ENCODE measurements at regions not wholly inside any gene's neighbourhood (a gene's known extent, or its start where the extent isn't known, plus 50 kb on each side); places are given as distances from the start of the nearest gene placed in this dataset.

GRCh38 chr5:116658830-116659229 lies 84.2 kb upstream of the SEMA6A start:
- Histone ChIP-seq H2AFZ (ENCODE audit: low read depth, low read length) (no peak overlapping the region), H3K9ac (replicated peaks; ENCODE audit: extremely low read depth, insufficient read depth, low read length) (no peak overlapping the region), H3K4me3 (replicated peaks in 1 of 3; ENCODE audit: insufficient read depth in 1 of 3, low read depth in 1 of 3, low read length in 3 of 3) (no peak overlapping the region), H3K4me1 (ENCODE audit: control insufficient read depth, extremely low read depth, insufficient read depth, low read length) (no peaks in the 10 kb centered on the region), H3K27me3 (ENCODE audit: control insufficient read depth in 2 of 2, insufficient read depth in 2 of 2, low read length in 2 of 2) (no peaks in the 10 kb centered on the region), H3K27ac (ENCODE audit: insufficient read depth, low read depth, low read length) (no peak overlapping the region), H4K20me1 (replicated peaks; ENCODE audit: control insufficient read depth, extremely low read depth, insufficient read depth, low read length) (no peaks in the 10 kb centered on the region), H3K79me2 (ENCODE audit: control insufficient read depth, insufficient read depth, low read length) (no peaks in the 10 kb centered on the region), H3K36me3 (ENCODE audit: control insufficient read depth in 2 of 2, extremely low read depth in 1 of 2, insufficient read depth in 2 of 2, low read length in 2 of 2) (no peaks in the 10 kb centered on the region), H3K4me2 (ENCODE audit: insufficient read depth, low read length) (no peak overlapping the region), H3K9me1 (replicated peaks; ENCODE audit: control insufficient read depth, extremely low read depth, insufficient read depth, low read length) (no peaks in the 10 kb centered on the region), H3K9me3 (replicated peaks; ENCODE audit: control insufficient read depth, insufficient read depth, low read length) (no peaks in the 10 kb centered on the region)
- ChIA-PET CTCF (no interaction called here), POLR2A (no interaction called here)
- FAIRE-seq (no peak), DNase-seq (ENCODE audit: low read depth, low spot score) (no peak)
- intact Hi-C loops (cut with micrococcal nuclease) (no loop called here), dilution Hi-C loops (cut with MboI; ENCODE audit: extremely low pct_ligation_motif_present, low sequenced_read_pairs) (no loop called here)
- TF ChIP-seq POLR2A (IDR thresholded peaks at IDR 0.05; ENCODE audit: low read depth, low read length) (no peak), MYC (IDR thresholded peaks at IDR 0.05; ENCODE audit: low read depth, low read length) (no peak), JUN (IDR thresholded peaks at IDR 0.05; ENCODE audit: borderline replicate concordance, insufficient read depth, insufficient read length, low read depth) (no peak), POLR2AphosphoS5 (IDR thresholded peaks at IDR 0.05; ENCODE audit: insufficient read depth, low read depth, low read length) (no peak)
- BruUV-seq (replicated peaks) = no TSS peak

- H4K20me1 ChIP-seq (replicated peaks; ENCODE audit: control insufficient read depth, extremely low read depth, insufficient read depth, low read length) = no peaks in the 10 kb centered on the region
- H3K4me2 ChIP-seq (ENCODE audit: insufficient read depth, low read length) = no peak overlapping the region
- no peak for DNase-seq (ENCODE audit: low read depth, low spot score)
- no peaks in the 10 kb centered on the region for H3K9me1 ChIP-seq (replicated peaks; ENCODE audit: control insufficient read depth, extremely low read depth, insufficient read depth, low read length)
- no peak overlapping the region for H3K27ac ChIP-seq (ENCODE audit: insufficient read depth, low read depth, low read length)
- no peak overlapping the region for H3K4me3 ChIP-seq (replicated peaks in 1 of 3; ENCODE audit: insufficient read depth in 1 of 3, low read depth in 1 of 3, low read length in 3 of 3)
- POLR2A ChIA-PET = no interaction called here
- no peak for TF ChIP-seq CTCF (IDR thresholded peaks at IDR 0.05; ENCODE audit: extremely low read depth in 1 of 2, insufficient read depth in 1 of 2, low read depth in 1 of 2, low read length in 2 of 2)
- TF ChIP-seq MYC (IDR thresholded peaks at IDR 0.05; ENCODE audit: low read depth, low read length) = no peak
- TF ChIP-seq JUN (IDR thresholded peaks at IDR 0.05; ENCODE audit: borderline replicate concordance, insufficient read depth, insufficient read length, low read depth) = no peak
- TF ChIP-seq GATA2 (IDR thresholded peaks at IDR 0.05; ENCODE audit: insufficient read depth, insufficient read length, low read depth, low read length) = no peak
- TF ChIP-seq POLR2AphosphoS5 (IDR thresholded peaks at IDR 0.05; ENCODE audit: insufficient read depth, low read depth, low read length) = no peak
- no peak for TF ChIP-seq MAX (IDR thresholded peaks at IDR 0.05; ENCODE audit: insufficient read depth, insufficient read length)
- no peak for TF ChIP-seq EZH2 (IDR thresholded peaks at IDR 0.05; ENCODE audit: borderline replicate concordance, low read depth, low read length, severe bottlenecking)
- no peak for TF ChIP-seq FOS (IDR thresholded peaks at IDR 0.05; ENCODE audit: borderline replicate concordance, insufficient read depth, low read length)
- TF ChIP-seq POLR2A (IDR thresholded peaks at IDR 0.05; ENCODE audit: low read depth, low read length) = no peak
- no TSS peak for BruUV-seq (replicated peaks)
- dilution Hi-C loops (cut with MboI; ENCODE audit: extremely low pct_ligation_motif_present, low sequenced_read_pairs) = no loop called here
- intact Hi-C loops (cut with micrococcal nuclease) = no loop called here
- FAIRE-seq = no peak
- H2AFZ ChIP-seq (ENCODE audit: low read depth, low read length) = no peak overlapping the region
- no peaks in the 10 kb centered on the region for H3K9me3 ChIP-seq (replicated peaks; ENCODE audit: control insufficient read depth, insufficient read depth, low read length)
- no peaks in the 10 kb centered on the region for H3K27me3 ChIP-seq (ENCODE audit: control insufficient read depth in 2 of 2, insufficient read depth in 2 of 2, low read length in 2 of 2)
- H3K4me1 ChIP-seq (ENCODE audit: control insufficient read depth, extremely low read depth, insufficient read depth, low read length) = no peaks in the 10 kb centered on the region
- CTCF ChIA-PET = no interaction called here
- H3K9ac ChIP-seq (replicated peaks; ENCODE audit: extremely low read depth, insufficient read depth, low read length) = no peak overlapping the region
- no peaks in the 10 kb centered on the region for H3K79me2 ChIP-seq (ENCODE audit: control insufficient read depth, insufficient read depth, low read length)
- H3K36me3 ChIP-seq (ENCODE audit: control insufficient read depth in 2 of 2, extremely low read depth in 1 of 2, insufficient read depth in 2 of 2, low read length in 2 of 2) = no peaks in the 10 kb centered on the region
Measured at GRCh38 chr5:116658141-116658540, 83.5 kb upstream of the SEMA6A start.
